ENCODE measurements at regions not wholly inside any gene's neighbourhood (a gene's known extent, or its start where the extent isn't known, plus 50 kb on each side); places are given as distances from the start of the nearest gene placed in this dataset.
"Not testable (repeated sequence)": the region's sequence is repeated elsewhere in the genome, so short reads cannot be mapped to it uniquely, and the experiment has no call there.

GRCh38 chr3:72028307-72028706 is 243.4 kb upstream of the PROK2 start:
- not testable (repeated sequence) for TF ChIP-seq POLR2AphosphoS5, CTCF, POLR2A (IDR thresholded peaks at IDR 0.05)

Data from gastroesophageal sphincter (tissue), 3 donors.